HL-60 (cell line): ENCODE measurements at regions not wholly inside any gene's neighbourhood (a gene's known extent, or its start where the extent isn't known, plus 50 kb on each side); places are given as distances from the start of the nearest gene placed in this dataset.

ENCODE experiments used
- DNase-seq, 2 experiments: peaks; one replicate each; pipeline ENCODE4 v3.0.0-alpha.2; 2010 to 2020; ENCODE audit warnings: low read depth in 1 of 2, low spot score in 1 of 2
- H3K27ac ChIP-seq: fragments of 250-450 bp; sonication (Bioruptor Pico); replicated peaks from 2 replicates; pipeline ENCODE4 v1.5.1; 2020; ENCODE audit warnings: mild to moderate bottlenecking, moderate library complexity
- H3K27me3 ChIP-seq: fragments of 250-450 bp; sonication (Bioruptor Pico); 2 replicates; pipeline ENCODE4 v1.5.1; 2021; ENCODE audit warnings: mild to moderate bottlenecking, moderate library complexity; ENCODE audit not compliant: insufficient read depth, poor library complexity, severe bottlenecking
- H3K4me3 ChIP-seq: replicated peaks from 2 replicates; pipeline ENCODE4 v1.5.1; 2011; ENCODE audit warnings: mild to moderate bottlenecking, control low read depth, low read length; ENCODE audit not compliant: insufficient read depth
- CTCF ChIP-seq: IDR thresholded peaks from one replicate; pipeline ENCODE4 v1.5.1; 2011; ENCODE audit warnings: low read length, control low read depth, inconsistent platforms; ENCODE audit not compliant: insufficient read depth
- GABPA ChIP-seq: IDR thresholded peaks from 2 replicates; pipeline ENCODE4 v1.6.1; 2012; ENCODE audit warnings: low read depth
- POLR2AphosphoS5 ChIP-seq: IDR thresholded peaks from 2 replicates; pipeline ENCODE4 v1.6.1; 2012; ENCODE audit warnings: low read depth
- REST ChIP-seq: IDR thresholded peaks from 2 replicates; pipeline ENCODE4 v1.6.1; 2012; ENCODE audit warnings: low read depth; ENCODE audit not compliant: insufficient replicate concordance
- SPI1 ChIP-seq: IDR thresholded peaks from 2 replicates; pipeline ENCODE4 v1.6.1; 2012; ENCODE audit warnings: low read depth, mild to moderate bottlenecking, borderline replicate concordance

GRCh38 chr13:55440465-55441085 is 1700.1 kb upstream of the PRR20A start:
- no peak overlapping the region for H3K27ac ChIP-seq
- no peak for TF ChIP-seq SPI1
- no peak for TF ChIP-seq REST
- TF ChIP-seq GABPA: no peak
- no peak for TF ChIP-seq POLR2AphosphoS5
- TF ChIP-seq CTCF: no peak
- H3K4me3 ChIP-seq: no peak overlapping the region
- no peak for DNase-seq
- no peaks in the 10 kb centered on the region for H3K27me3 ChIP-seq

GRCh38 chr13:55464222-55464621 is 1676.5 kb upstream of the PRR20A start:
- DNase-seq: no peak
- H3K4me3 ChIP-seq: no peak overlapping the region
- no peak for TF ChIP-seq POLR2AphosphoS5
- TF ChIP-seq SPI1: no peak
- no peak for TF ChIP-seq GABPA
- TF ChIP-seq REST: no peak
- TF ChIP-seq CTCF: no peak
- no peak overlapping the region for H3K27ac ChIP-seq
- H3K27me3 ChIP-seq: no peaks in the 10 kb centered on the region

GRCh38 chr13:55467476-55467875 is 1673.2 kb upstream of the PRR20A start:
- TF ChIP-seq CTCF: no peak
- TF ChIP-seq POLR2AphosphoS5: no peak
- no peak for TF ChIP-seq GABPA
- TF ChIP-seq SPI1: no peak
- no peak for TF ChIP-seq REST
- Histone ChIP-seq H3K27ac (no peak overlapping the region), H3K27me3 (no peaks in the 10 kb centered on the region), H3K4me3 (no peak overlapping the region)
- no peak for DNase-seq
